ENCODE measurements at regions not wholly inside any gene's neighbourhood (a gene's known extent, or its start where the extent isn't known, plus 50 kb on each side); places are given as distances from the start of the nearest gene placed in this dataset.

DNA sequence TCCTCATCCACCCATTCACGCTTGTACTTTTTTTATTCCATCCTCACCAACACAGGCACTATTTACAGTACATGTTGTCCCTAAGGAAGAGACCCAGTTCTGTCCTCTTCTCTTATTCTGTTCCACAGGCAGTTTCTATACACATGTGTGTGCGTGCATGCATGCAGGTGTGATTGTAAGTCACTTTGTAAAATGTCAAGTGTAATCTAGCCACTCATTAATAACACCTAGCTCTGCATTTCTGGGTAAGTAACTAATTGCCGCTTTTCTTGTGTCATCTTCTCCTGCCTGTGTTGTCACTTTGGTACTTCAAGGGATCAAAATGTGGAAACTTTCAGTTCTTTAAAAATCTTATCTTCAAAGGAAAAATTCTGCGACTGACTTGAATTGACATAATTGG, 377.2 kb downstream of the SEC16B start:
- TF ChIP-seq POLR2A (IDR thresholded peaks at IDR 0.05; ENCODE audit: extremely low read depth, insufficient read length): no peak
- TF ChIP-seq, protein P1, sequence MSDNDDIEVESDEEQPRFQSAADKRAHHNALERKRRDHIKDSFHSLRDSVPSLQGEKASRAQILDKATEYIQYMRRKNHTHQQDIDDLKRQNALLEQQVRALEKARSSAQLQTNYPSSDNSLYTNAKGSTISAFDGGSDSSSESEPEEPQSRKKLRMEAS (IDR thresholded peaks at IDR 0.05; ENCODE audit: low read depth, low read length): no peak
- TF ChIP-seq, protein P2, sequence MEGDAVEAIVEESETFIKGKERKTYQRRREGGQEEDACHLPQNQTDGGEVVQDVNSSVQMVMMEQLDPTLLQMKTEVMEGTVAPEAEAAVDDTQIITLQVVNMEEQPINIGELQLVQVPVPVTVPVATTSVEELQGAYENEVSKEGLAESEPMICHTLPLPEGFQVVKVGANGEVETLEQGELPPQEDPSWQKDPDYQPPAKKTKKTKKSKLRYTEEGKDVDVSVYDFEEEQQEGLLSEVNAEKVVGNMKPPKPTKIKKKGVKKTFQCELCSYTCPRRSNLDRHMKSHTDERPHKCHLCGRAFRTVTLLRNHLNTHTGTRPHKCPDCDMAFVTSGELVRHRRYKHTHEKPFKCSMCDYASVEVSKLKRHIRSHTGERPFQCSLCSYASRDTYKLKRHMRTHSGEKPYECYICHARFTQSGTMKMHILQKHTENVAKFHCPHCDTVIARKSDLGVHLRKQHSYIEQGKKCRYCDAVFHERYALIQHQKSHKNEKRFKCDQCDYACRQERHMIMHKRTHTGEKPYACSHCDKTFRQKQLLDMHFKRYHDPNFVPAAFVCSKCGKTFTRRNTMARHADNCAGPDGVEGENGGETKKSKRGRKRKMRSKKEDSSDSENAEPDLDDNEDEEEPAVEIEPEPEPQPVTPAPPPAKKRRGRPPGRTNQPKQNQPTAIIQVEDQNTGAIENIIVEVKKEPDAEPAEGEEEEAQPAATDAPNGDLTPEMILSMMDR (IDR thresholded peaks at IDR 0.05; ENCODE audit: low read depth, low read length): no peak
- no peak for TF ChIP-seq MYC (IDR thresholded peaks at IDR 0.05; ENCODE audit: low read depth, low read length)
- DNase-seq (ENCODE audit: low read depth): no peak
- H3K4me3 ChIP-seq (ENCODE audit: low read depth, low read length): no peak overlapping the region

DNA sequence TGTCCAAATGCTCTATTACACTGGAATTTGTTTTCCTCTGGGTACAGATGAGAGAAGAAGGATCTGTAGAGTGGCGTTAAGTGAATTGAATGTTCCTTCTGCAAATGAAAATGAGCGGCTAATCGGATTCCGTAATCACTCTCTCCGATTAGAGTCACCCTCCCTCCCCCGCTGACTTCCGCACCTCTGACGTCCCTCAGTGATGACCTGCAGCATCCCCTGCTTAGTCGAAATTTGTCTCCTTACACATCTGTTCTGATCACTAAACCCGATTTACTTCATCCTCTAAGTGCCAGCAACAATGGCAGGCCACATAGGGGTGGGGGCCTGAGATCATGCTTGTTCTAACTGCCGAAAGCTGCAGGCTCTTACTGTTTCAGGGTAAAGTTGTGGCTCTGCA, 378.7 kb downstream of the SEC16B start:
- no peak for DNase-seq (ENCODE audit: low read depth)
- TF ChIP-seq POLR2A (IDR thresholded peaks at IDR 0.05; ENCODE audit: extremely low read depth, insufficient read length) (no peak), MYC (IDR thresholded peaks at IDR 0.05; ENCODE audit: low read depth, low read length) (no peak)
- TF ChIP-seq, protein P1 (IDR thresholded peaks at IDR 0.05; ENCODE audit: low read depth, low read length): no peak
- TF ChIP-seq, protein P2 (IDR thresholded peaks at IDR 0.05; ENCODE audit: low read depth, low read length): no peak
- no peak overlapping the region for H3K4me3 ChIP-seq (ENCODE audit: low read depth, low read length)

DNA sequence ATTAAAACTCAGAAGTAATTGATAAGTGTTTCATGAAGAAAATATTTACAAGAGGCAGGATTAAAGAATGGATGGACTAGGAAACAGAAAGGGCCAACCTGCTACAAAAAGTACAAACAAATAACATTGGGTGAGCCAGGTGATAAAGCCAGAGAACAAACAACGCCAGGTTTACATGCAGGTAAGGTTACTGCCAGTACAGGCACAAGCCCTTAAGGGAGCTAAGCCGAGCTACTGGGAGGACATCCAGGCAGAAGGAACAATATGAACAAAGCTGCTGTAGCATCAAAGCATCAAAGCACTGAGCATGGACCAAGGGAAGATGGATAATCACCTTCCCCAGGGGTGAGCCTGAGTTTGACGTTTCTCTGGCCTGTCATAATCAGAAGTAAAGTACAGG, 380.7 kb downstream of the SEC16B start:
- DNase-seq (ENCODE audit: low read depth): no peak
- H3K4me3 ChIP-seq (ENCODE audit: low read depth, low read length): no peak overlapping the region
- TF ChIP-seq, protein P2 (IDR thresholded peaks at IDR 0.05; ENCODE audit: low read depth, low read length): no peak
- no peak for TF ChIP-seq MYC (IDR thresholded peaks at IDR 0.05; ENCODE audit: low read depth, low read length)
- TF ChIP-seq, protein P1 (IDR thresholded peaks at IDR 0.05; ENCODE audit: low read depth, low read length): no peak
- TF ChIP-seq POLR2A (IDR thresholded peaks at IDR 0.05; ENCODE audit: extremely low read depth, insufficient read length): no peak

DNA sequence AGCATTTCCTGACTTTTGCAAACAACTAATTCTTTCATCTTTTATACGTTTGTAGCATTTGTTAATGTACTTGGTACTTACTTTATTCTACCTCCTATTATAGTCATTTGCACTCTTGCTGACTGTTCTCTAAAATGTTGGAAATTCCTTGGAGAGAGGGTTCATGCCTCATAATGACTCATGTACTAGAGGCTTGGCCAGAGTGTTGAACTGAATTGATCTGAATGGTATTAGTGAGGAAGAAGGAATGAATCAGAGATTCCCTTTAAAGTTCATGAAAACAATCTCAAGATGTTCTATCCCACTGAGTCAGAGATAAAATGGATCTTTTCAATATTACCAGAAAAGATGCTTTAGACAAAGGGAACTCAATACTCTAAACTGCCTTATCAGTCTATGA, 383.4 kb downstream of the SEC16B start:
- H3K4me3 ChIP-seq (ENCODE audit: low read depth, low read length): no peak overlapping the region
- DNase-seq (ENCODE audit: low read depth): no peak
- no peak for TF ChIP-seq MYC (IDR thresholded peaks at IDR 0.05; ENCODE audit: low read depth, low read length)
- TF ChIP-seq, protein P2 (IDR thresholded peaks at IDR 0.05; ENCODE audit: low read depth, low read length): no peak
- TF ChIP-seq, protein P1 (IDR thresholded peaks at IDR 0.05; ENCODE audit: low read depth, low read length): no peak
- no peak for TF ChIP-seq POLR2A (IDR thresholded peaks at IDR 0.05; ENCODE audit: extremely low read depth, insufficient read length)

DNA sequence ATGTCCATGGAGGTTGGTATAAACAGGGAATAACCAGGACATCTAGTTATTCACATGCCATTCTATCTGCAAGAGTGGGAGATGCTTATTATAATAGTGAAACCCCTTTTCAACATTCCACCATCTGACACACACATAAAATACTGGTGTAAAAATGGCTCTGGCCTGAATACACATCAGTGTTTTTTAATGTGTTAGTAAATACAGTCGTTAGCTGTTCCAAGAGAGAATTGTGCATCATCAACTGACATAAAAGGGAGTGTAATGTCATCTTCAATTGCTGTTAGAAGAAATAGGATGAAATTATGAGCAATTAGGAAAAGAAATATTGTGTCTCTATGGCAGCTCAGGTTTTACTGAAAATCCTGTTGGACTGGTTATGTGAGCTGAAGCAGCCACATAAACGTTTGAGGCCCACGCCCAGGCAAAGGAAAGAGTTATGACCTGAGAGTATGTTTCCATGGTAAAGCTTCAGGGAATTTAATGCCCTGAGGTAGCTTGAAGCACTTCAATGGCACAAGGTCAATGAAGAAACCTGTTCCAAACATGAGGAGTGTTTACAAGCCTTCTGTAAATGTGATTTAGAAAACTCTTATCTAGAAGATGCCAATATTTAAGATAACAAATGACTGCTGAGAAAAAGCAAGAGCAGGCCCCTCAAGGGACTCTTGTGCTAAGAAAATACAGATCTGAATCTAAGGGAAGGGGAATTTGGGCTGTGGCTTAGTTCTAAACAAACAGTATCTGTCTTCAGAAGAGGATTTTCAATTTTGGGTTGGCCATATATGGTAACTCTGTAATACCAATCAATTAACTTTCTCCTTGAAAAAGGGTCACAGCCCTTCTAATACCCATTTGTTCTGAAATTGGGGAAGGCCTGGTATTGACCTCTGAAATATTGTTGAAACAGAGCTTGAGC, 384.3 kb downstream of the SEC16B start:
- no peak for DNase-seq (ENCODE audit: low read depth)
- H3K4me3 ChIP-seq (ENCODE audit: low read depth, low read length): no peak overlapping the region
- TF ChIP-seq POLR2A (IDR thresholded peaks at IDR 0.05; ENCODE audit: extremely low read depth, insufficient read length) (no peak), MYC (IDR thresholded peaks at IDR 0.05; ENCODE audit: low read depth, low read length) (no peak)
- TF ChIP-seq, protein P1 (IDR thresholded peaks at IDR 0.05; ENCODE audit: low read depth, low read length): no peak
- TF ChIP-seq, protein P2 (IDR thresholded peaks at IDR 0.05; ENCODE audit: low read depth, low read length): no peak
